ENCODE measurements at regions not wholly inside any gene's neighbourhood (a gene's known extent, or its start where the extent isn't known, plus 50 kb on each side); places are given as distances from the start of the nearest gene placed in this dataset.

GRCh38 chr9:88852794-88853193 lies 138.5 kb upstream of the S1PR3 start:
- ChIA-PET POLR2A (no interaction called here), CTCF (ENCODE audit: low intra/inter-chr PET ratio, low total read pairs) (no interaction called here)
- no peak for FAIRE-seq
- WGBS (ENCODE audit: low lambda C conversion rate): 27% methylated on average over 1 of the region's 1 CpG
- no peaks in the 10 kb centered on the region for H3K36me3 ChIP-seq (replicated peaks in 1 of 2; ENCODE audit: control insufficient read depth in 1 of 2, insufficient read depth in 2 of 2, low read length in 2 of 2)
- ATAC-seq: no peak
- H3K27ac ChIP-seq (ENCODE audit: extremely low read length, insufficient read depth, low read length): no peak overlapping the region
- H3K9ac ChIP-seq (ENCODE audit: insufficient read depth, low read depth, low read length): no peak overlapping the region
- no TSS peak for BruUV-seq (replicated peaks)
- intact Hi-C loops (cut with micrococcal nuclease; ENCODE audit: unreplicated experiment): no loop called here
- H3K79me2 ChIP-seq (ENCODE audit: insufficient read depth, low read length): no peaks in the 10 kb centered on the region
- in situ Hi-C loops (cut with HindIII; ENCODE audit: extremely low pct_ligation_motif_present, low pct_unique_long_range_greater_than_20kb): no loop called here
- no peak overlapping the region for H3K4me2 ChIP-seq (ENCODE audit: low read depth, low read length)
- no peaks in the 10 kb centered on the region for H3K9me3 ChIP-seq (ENCODE audit: low read length)
- TF ChIP-seq MAFK (conservative IDR thresholded peaks at IDR 0.05 in 1 of 2, IDR thresholded peaks at IDR 0.05 in 1 of 2; ENCODE audit: low read length in 2 of 2): 0 out of 4 replicates have a peak, but pooled peaks of 1 of the 2 experiments have one; percentile 7
- TF ChIP-seq ZBTB33 (CRISPR knock-in tag; IDR thresholded peaks at IDR 0.05): no peak
- peak; percentile 18; the same call in 1 of the 2 replicates for TF ChIP-seq NFE2L2 (IDR thresholded peaks at IDR 0.05; ENCODE audit: low read length)
- no peak for DNase-seq (ENCODE audit: low spot score)
- no peak overlapping the region for H2AFZ ChIP-seq (ENCODE audit: low read length)
- no peaks in the 10 kb centered on the region for H3K27me3 ChIP-seq (ENCODE audit: control insufficient read depth in 1 of 2, insufficient read depth in 2 of 2, low read length in 2 of 2)
- H3K4me1 ChIP-seq (ENCODE audit: insufficient read depth, low read length): no peaks in the 10 kb centered on the region
- H4K20me1 ChIP-seq (ENCODE audit: insufficient read depth, low read length): no peaks in the 10 kb centered on the region
- no peak overlapping the region for H3K4me3 ChIP-seq (replicated peaks in 1 of 3; ENCODE audit: insufficient read depth in 1 of 3, low read depth in 2 of 3, low read length in 3 of 3)

GRCh38 chr9:88870627-88871026 lies 120.6 kb upstream of the S1PR3 start:
- no peak for ATAC-seq
- FAIRE-seq: no peak
- no peak overlapping the region for H3K4me3 ChIP-seq (replicated peaks in 1 of 3; ENCODE audit: insufficient read depth in 1 of 3, low read depth in 2 of 3, low read length in 3 of 3)
- H3K79me2 ChIP-seq (ENCODE audit: insufficient read depth, low read length): no peaks in the 10 kb centered on the region
- POLR2A ChIA-PET: no interaction called here
- no peaks in the 10 kb centered on the region; the same call in 1 of the 2 replicates for H3K9me3 ChIP-seq (ENCODE audit: low read length)
- 26% methylated on average over 5 of the region's 5 CpGs for WGBS (ENCODE audit: low lambda C conversion rate)
- no peak overlapping the region for H3K9ac ChIP-seq (ENCODE audit: insufficient read depth, low read depth, low read length)
- H3K4me1 ChIP-seq (ENCODE audit: insufficient read depth, low read length): peaks cover 20% of the 10 kb centered on the region
- H3K27me3 ChIP-seq (ENCODE audit: control insufficient read depth in 1 of 2, insufficient read depth in 2 of 2, low read length in 2 of 2): 0 out of 5 replicates have a peak, but pooled peaks cover 0 to 5% of the 10 kb centered on the region in 2 experiments
- BruUV-seq (replicated peaks): no TSS peak
- no peaks in the 10 kb centered on the region for H3K36me3 ChIP-seq (replicated peaks in 1 of 2; ENCODE audit: control insufficient read depth in 1 of 2, insufficient read depth in 2 of 2, low read length in 2 of 2)
- H3K27ac ChIP-seq (ENCODE audit: extremely low read length, insufficient read depth, low read length): no peak overlapping the region
- intact Hi-C loops (cut with micrococcal nuclease; ENCODE audit: unreplicated experiment) (no loop called here), in situ Hi-C loops (cut with HindIII; ENCODE audit: extremely low pct_ligation_motif_present, low pct_unique_long_range_greater_than_20kb) (loop anchor here (10.0 kb wide), 1 partner anchor 206 kb away; no protein-coding TSS in a partner anchor)
- CTCF ChIA-PET (ENCODE audit: low intra/inter-chr PET ratio, low total read pairs): no interaction called here
- no peak for DNase-seq (ENCODE audit: low spot score)
- no peaks in the 10 kb centered on the region for H4K20me1 ChIP-seq (ENCODE audit: insufficient read depth, low read length)
- no peak overlapping the region for H2AFZ ChIP-seq (ENCODE audit: low read length)
- no peak overlapping the region for H3K4me2 ChIP-seq (ENCODE audit: low read depth, low read length)
- TF ChIP-seq STAT5B (CRISPR knock-in tag; IDR thresholded peaks at IDR 0.05) (no peak), ZNF142 (CRISPR knock-in tag; IDR thresholded peaks at IDR 0.05) (no peak), RFX1 (IDR thresholded peaks at IDR 0.05) (no peak)
